BE2C (cell line): ENCODE measurements at regions not wholly inside any gene's neighbourhood (a gene's known extent, or its start where the extent isn't known, plus 50 kb on each side); places are given as distances from the start of the nearest gene placed in this dataset.
"Not testable (repeated sequence)": the region's sequence is repeated elsewhere in the genome, so short reads cannot be mapped to it uniquely, and the experiment has no call there.

Experiments used
- DNase-seq: peaks from one replicate; pipeline ENCODE4 v3.0.0-alpha.2; 2020
- H3K27me3 ChIP-seq: fragments of 250-450 bp; sonication (Bioruptor Pico); 2 replicates; pipeline ENCODE4 v1.5.1; 2020; ENCODE audit warnings: mild to moderate bottlenecking
- H3K36me3 ChIP-seq: fragments of 250-450 bp; sonication (Bioruptor Pico); 2 replicates; pipeline ENCODE4 v1.5.1; 2020; ENCODE audit warnings: mild to moderate bottlenecking
- H3K4me1 ChIP-seq: fragments of 250-450 bp; sonication (Bioruptor Pico); 2 replicates; pipeline ENCODE4 v1.5.1; 2020
- H3K4me3 ChIP-seq: 2 replicates; pipeline ENCODE4 v1.5.1; 2011; ENCODE audit warnings: low read depth, low read length
- H3K9me3 ChIP-seq: fragments of 250-450 bp; sonication (Bioruptor Pico); 2 replicates; pipeline ENCODE4 v1.5.1; 2020
- CTCF ChIP-seq: IDR thresholded peaks from 2 replicates; pipeline ENCODE4 v1.5.1; 2012; ENCODE audit warnings: mild to moderate bottlenecking, low read depth, low read length

GRCh38 chr6:68229566-68229965 is 405.5 kb upstream of the ADGRB3 start:
- Histone ChIP-seq H3K4me1 (peaks cover 3% of the 10 kb centered on the region; the same call in 1 of the 2 replicates), H3K27me3 (no peaks in the 10 kb centered on the region), H3K36me3 (no peaks in the 10 kb centered on the region), H3K9me3 (no peaks in the 10 kb centered on the region), H3K4me3 (no peak overlapping the region)
- no peak for DNase-seq
- TF ChIP-seq CTCF: no peak

- TF ChIP-seq CTCF: peak; percentile 49
- Histone ChIP-seq H3K36me3 (no peaks in the 10 kb centered on the region), H3K27me3 (no peaks in the 10 kb centered on the region), H3K9me3 (no peaks in the 10 kb centered on the region), H3K4me3 (no peak overlapping the region), H3K4me1 (peaks cover 3% of the 10 kb centered on the region; the same call in 1 of the 2 replicates)
- DNase-seq: no peak
These were observed 408.6 kb upstream of the ADGRB3 start for GRCh38 chr6:68226460-68226859.

- DNase-seq: no peak
- Histone ChIP-seq H3K4me3 (no peak overlapping the region), H3K36me3 (no peaks in the 10 kb centered on the region), H3K9me3 (no peaks in the 10 kb centered on the region), H3K4me1 (peaks cover 3% of the 10 kb centered on the region; the same call in 1 of the 2 replicates), H3K27me3 (no peaks in the 10 kb centered on the region)
- TF ChIP-seq CTCF: no peak
These were observed 409.4 kb upstream of the ADGRB3 start for GRCh38 chr6:68225729-68226128.

- TF ChIP-seq CTCF: no peak
- no peak for DNase-seq
- no peaks in the 10 kb centered on the region for H3K4me1 ChIP-seq
- H3K36me3 ChIP-seq: no peaks in the 10 kb centered on the region
- H3K9me3 ChIP-seq: no peaks in the 10 kb centered on the region
- no peaks in the 10 kb centered on the region for H3K27me3 ChIP-seq
- H3K4me3 ChIP-seq: no peak overlapping the region
These were observed 423.8 kb upstream of the ADGRB3 start for GRCh38 chr6:68211242-68211795.

- not testable (repeated sequence) for H3K4me3 ChIP-seq, DNase-seq, H3K4me1 ChIP-seq, H3K9me3 ChIP-seq, H3K36me3 ChIP-seq, H3K27me3 ChIP-seq
These were observed 427.5 kb upstream of the ADGRB3 start for GRCh38 chr6:68207612-68208011.

GRCh38 chr6:68200929-68201328 is 434.2 kb upstream of the ADGRB3 start:
- Histone ChIP-seq H3K4me3 (no peak overlapping the region), H3K27me3 (no peaks in the 10 kb centered on the region), H3K9me3 (no peaks in the 10 kb centered on the region; the same call in 1 of the 2 replicates), H3K36me3 (no peaks in the 10 kb centered on the region), H3K4me1 (no peaks in the 10 kb centered on the region)
- no peak for TF ChIP-seq CTCF
- no peak for DNase-seq

GRCh38 chr6:68197356-68197755 is 437.7 kb upstream of the ADGRB3 start:
- no peaks in the 10 kb centered on the region for H3K27me3 ChIP-seq
- TF ChIP-seq CTCF: no peak
- no peak overlapping the region for H3K4me3 ChIP-seq
- no peaks in the 10 kb centered on the region for H3K4me1 ChIP-seq
- no peak for DNase-seq
- no peaks in the 10 kb centered on the region for H3K36me3 ChIP-seq
- no peaks in the 10 kb centered on the region; the same call in 1 of the 2 replicates for H3K9me3 ChIP-seq
